ENCODE measurements at regions not wholly inside any gene's neighbourhood (a gene's known extent, or its start where the extent isn't known, plus 50 kb on each side); places are given as distances from the start of the nearest gene placed in this dataset.

- H3K27ac ChIP-seq = no peak overlapping the region
- TF ChIP-seq ZFX (IDR thresholded peaks at IDR 0.05; ENCODE audit: borderline replicate concordance) = no peak
- TF ChIP-seq, protein P1, sequence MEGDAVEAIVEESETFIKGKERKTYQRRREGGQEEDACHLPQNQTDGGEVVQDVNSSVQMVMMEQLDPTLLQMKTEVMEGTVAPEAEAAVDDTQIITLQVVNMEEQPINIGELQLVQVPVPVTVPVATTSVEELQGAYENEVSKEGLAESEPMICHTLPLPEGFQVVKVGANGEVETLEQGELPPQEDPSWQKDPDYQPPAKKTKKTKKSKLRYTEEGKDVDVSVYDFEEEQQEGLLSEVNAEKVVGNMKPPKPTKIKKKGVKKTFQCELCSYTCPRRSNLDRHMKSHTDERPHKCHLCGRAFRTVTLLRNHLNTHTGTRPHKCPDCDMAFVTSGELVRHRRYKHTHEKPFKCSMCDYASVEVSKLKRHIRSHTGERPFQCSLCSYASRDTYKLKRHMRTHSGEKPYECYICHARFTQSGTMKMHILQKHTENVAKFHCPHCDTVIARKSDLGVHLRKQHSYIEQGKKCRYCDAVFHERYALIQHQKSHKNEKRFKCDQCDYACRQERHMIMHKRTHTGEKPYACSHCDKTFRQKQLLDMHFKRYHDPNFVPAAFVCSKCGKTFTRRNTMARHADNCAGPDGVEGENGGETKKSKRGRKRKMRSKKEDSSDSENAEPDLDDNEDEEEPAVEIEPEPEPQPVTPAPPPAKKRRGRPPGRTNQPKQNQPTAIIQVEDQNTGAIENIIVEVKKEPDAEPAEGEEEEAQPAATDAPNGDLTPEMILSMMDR (IDR thresholded peaks at IDR 0.05) = no peak
Observed at GRCh38 chr4:3823496-3824341, 57.5 kb downstream of the ADRA2C start.

- TF ChIP-seq ZFX (IDR thresholded peaks at IDR 0.05; ENCODE audit: borderline replicate concordance) = no peak
- TF ChIP-seq, protein P1 (IDR thresholded peaks at IDR 0.05) = no peak
Observed at GRCh38 chr4:3824521-3825270, 58.5 kb downstream of the ADRA2C start.

DNA sequence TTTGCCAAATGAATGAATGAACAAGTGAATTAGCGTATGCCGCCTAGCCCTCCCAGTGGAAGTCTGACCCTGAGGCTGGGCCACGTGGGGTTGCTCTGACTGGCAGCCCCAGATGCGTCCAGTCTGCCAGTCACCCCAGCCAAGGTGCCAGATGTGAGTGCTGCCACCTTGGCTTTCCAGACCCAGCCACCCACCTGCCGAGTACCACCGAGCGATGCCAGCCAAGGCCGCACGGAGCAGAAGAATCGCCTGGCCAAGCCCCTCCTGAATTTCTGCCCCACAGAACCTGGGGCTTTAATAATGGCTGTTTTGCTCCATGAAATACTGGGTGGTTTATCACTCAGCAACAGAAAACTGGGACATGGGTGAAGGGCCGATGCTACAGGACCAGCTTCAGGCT, 59.3 kb downstream of the ADRA2C start:
- no peak for TF ChIP-seq ZFX (IDR thresholded peaks at IDR 0.05; ENCODE audit: borderline replicate concordance)
- TF ChIP-seq, protein P1 (IDR thresholded peaks at IDR 0.05) = no peak
- no peak overlapping the region for H3K27ac ChIP-seq

More at GRCh38 chr4:3824521-3825270, 58.5 kb downstream of the ADRA2C start:
- H3K27ac ChIP-seq = no peak overlapping the region

- TF ChIP-seq, protein P1 (IDR thresholded peaks at IDR 0.05) = no peak
- no peak for TF ChIP-seq ZFX (IDR thresholded peaks at IDR 0.05; ENCODE audit: borderline replicate concordance)
Observed at GRCh38 chr4:3826247-3827172, 60.3 kb downstream of the ADRA2C start.

DNA sequence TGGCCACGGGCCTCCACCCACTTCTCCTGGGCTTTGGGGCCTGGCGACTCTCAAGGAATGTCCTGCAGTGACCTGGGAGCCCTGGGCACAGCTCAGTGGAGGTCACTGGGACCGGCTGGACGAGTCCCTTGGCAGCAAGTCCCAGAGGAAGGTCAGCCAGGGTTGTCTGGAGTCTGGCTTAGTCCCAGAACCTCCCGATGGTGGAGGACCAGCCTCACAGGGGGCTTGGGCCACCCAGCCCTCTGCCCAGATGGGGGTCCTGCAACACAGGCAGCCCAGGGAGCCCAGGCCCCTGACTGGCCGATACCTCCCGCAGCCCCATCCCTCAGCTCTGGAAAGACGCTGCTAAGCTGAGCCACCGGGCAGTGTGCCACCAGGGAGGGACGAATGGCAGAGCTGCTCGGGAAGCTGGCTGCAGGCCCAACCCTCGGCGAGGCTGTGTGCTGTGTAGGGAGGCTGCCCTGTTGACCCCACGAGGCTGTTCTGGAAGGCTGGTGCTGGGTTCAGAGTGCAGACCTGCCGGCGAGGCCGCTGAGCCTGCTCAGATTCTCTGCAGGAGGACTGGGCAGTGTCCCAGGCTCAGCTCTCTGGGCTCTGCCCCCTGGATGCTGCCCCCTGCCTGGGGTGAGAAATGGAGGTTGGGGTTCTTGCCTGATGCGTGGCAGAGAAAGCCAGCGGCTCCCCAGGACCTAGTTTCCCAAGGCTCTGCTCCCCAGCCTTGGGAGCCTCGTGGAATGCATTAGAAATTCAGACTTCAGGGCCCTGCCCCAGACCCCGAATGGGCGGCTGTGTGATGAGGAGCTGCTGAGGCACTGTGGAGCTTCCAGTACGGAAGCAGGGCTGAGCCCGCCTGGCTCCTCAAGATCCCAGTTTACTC, 61.7 kb downstream of the ADRA2C start:
- no peak for TF ChIP-seq ZFX (IDR thresholded peaks at IDR 0.05; ENCODE audit: borderline replicate concordance)
- TF ChIP-seq, protein P1 (IDR thresholded peaks at IDR 0.05) = no peak
- H3K27ac ChIP-seq = no peak overlapping the region

More at GRCh38 chr4:3826247-3827172, 60.3 kb downstream of the ADRA2C start:
- no peak overlapping the region for H3K27ac ChIP-seq

- TF ChIP-seq, protein P1 (IDR thresholded peaks at IDR 0.05) = no peak
- TF ChIP-seq ZFX (IDR thresholded peaks at IDR 0.05; ENCODE audit: borderline replicate concordance) = no peak
- no peak overlapping the region for H3K27ac ChIP-seq
Observed at GRCh38 chr4:3828546-3828945, 62.4 kb downstream of the ADRA2C start.

Measured in 22Rv1 (cell line).